IPS DF 4.7 (cell line): ENCODE measurements at regions not wholly inside any gene's neighbourhood (a gene's known extent, or its start where the extent isn't known, plus 50 kb on each side); places are given as distances from the start of the nearest gene placed in this dataset.
A peak's percentile ranks its signal among the peaks of the same experiment; 100 is the strongest.

Experiments
- DNase-seq: peaks from one replicate; pipeline ENCODE4 v3.0.0-alpha.2; 2013; ENCODE audit warnings: low spot score; ENCODE audit errors: extremely low read depth

GRCh38 chr4:57496697-57497471 is 386.7 kb upstream of the IGFBP7 start:
- DNase-seq: no peak

- DNase-seq: no peak
Observed at GRCh38 chr4:57494821-57495220, 384.6 kb upstream of the IGFBP7 start.

- DNase-seq: no peak
Observed at GRCh38 chr4:57492251-57492878, 382.2 kb upstream of the IGFBP7 start.

- no peak for DNase-seq
Observed at GRCh38 chr4:57491388-57491787, 381.2 kb upstream of the IGFBP7 start.

- no peak for DNase-seq
Observed at GRCh38 chr4:57490520-57491255, 380.5 kb upstream of the IGFBP7 start.

GRCh38 chr4:57488366-57489162 is 378.4 kb upstream of the IGFBP7 start:
- DNase-seq: no peak

GRCh38 chr4:57475424-57475823 is 365.2 kb upstream of the IGFBP7 start:
- no peak for DNase-seq

GRCh38 chr4:57465321-57466056 is 355.3 kb upstream of the IGFBP7 start:
- DNase-seq: no peak

GRCh38 chr4:57462843-57463242 is 352.7 kb upstream of the IGFBP7 start:
- no peak for DNase-seq

- DNase-seq: no peak
Observed at GRCh38 chr4:57460967-57461366, 350.8 kb upstream of the IGFBP7 start.

- DNase-seq: no peak
Observed at GRCh38 chr4:57448901-57449300, 338.7 kb upstream of the IGFBP7 start.

- DNase-seq: no peak
Observed at GRCh38 chr4:57448452-57448851, 338.3 kb upstream of the IGFBP7 start.

GRCh38 chr4:57446266-57446665 is 336.1 kb upstream of the IGFBP7 start:
- DNase-seq: no peak

GRCh38 chr4:57445686-57446085 is 335.5 kb upstream of the IGFBP7 start:
- no peak for DNase-seq

- DNase-seq: no peak
Observed at GRCh38 chr4:57444671-57445070, 334.5 kb upstream of the IGFBP7 start.

GRCh38 chr4:57443787-57444186 is 333.6 kb upstream of the IGFBP7 start:
- no peak for DNase-seq

GRCh38 chr4:57443308-57443707 is 333.1 kb upstream of the IGFBP7 start:
- DNase-seq: no peak

GRCh38 chr4:57442831-57443291 is 332.7 kb upstream of the IGFBP7 start:
- peak; percentile 49 for DNase-seq

GRCh38 chr4:57442241-57442640 is 332.1 kb upstream of the IGFBP7 start:
- no peak for DNase-seq

GRCh38 chr4:57437649-57438048 is 327.5 kb upstream of the IGFBP7 start:
- no peak for DNase-seq

- DNase-seq: no peak
Observed at GRCh38 chr4:57435300-57435699, 325.1 kb upstream of the IGFBP7 start.
